Neutrophil (primary cell): ENCODE measurements at regions not wholly inside any gene's neighbourhood (a gene's known extent, or its start where the extent isn't known, plus 50 kb on each side); places are given as distances from the start of the nearest gene placed in this dataset.

Source experiments
- H3K27ac ChIP-seq: fragments of 200-600 bp; sonication (generic); 2 replicates; pipeline ENCODE4 v1.5.1; 2016; ENCODE audit warnings: mild to moderate bottlenecking, moderate library complexity
- H3K27me3 ChIP-seq: fragments of 200-600 bp; sonication (generic); 2 replicates; pipeline ENCODE4 v1.6.0; 2016; ENCODE audit warnings: mild to moderate bottlenecking
- H3K36me3 ChIP-seq: fragments of 200-600 bp; sonication (generic); 2 replicates; pipeline ENCODE4 v1.5.1; 2017
- H3K4me1 ChIP-seq, 2 experiments: fragments of 200-600 bp in 1 of 2; sonication (generic) in 1 of 2; 1 replicate in 1 of 2; 2 replicates in 1 of 2; pipeline versions ENCODE4 v1.5.1 to v1.6.1; 2013 to 2016; ENCODE audit warnings: low read depth in 1 of 2, low read length in 1 of 2, mild to moderate bottlenecking in 1 of 2, moderate library complexity in 1 of 2; ENCODE audit not compliant: control insufficient read depth in 1 of 2, insufficient read depth in 1 of 2
- H3K4me3 ChIP-seq, 2 experiments: fragments of 200-600 bp in 1 of 2; sonication (generic) in 1 of 2; 1 replicate in 1 of 2; 2 replicates in 1 of 2; pipeline ENCODE4 v1.5.1; 2013 to 2016; ENCODE audit warnings: low read depth in 1 of 2, low read length in 1 of 2, mild to moderate bottlenecking in 1 of 2, moderate library complexity in 1 of 2
- H3K9me3 ChIP-seq: fragments of 200-600 bp; sonication (generic); 2 replicates; pipeline ENCODE4 v1.5.1; 2016
- TF ChIP-seq, protein P1 (sequence below): fragments of 200-600 bp; sonication (generic); IDR thresholded peaks from 2 replicates; pipeline ENCODE4 v1.5.1; 2016; ENCODE audit warnings: antibody characterized with exemption

DNA sequence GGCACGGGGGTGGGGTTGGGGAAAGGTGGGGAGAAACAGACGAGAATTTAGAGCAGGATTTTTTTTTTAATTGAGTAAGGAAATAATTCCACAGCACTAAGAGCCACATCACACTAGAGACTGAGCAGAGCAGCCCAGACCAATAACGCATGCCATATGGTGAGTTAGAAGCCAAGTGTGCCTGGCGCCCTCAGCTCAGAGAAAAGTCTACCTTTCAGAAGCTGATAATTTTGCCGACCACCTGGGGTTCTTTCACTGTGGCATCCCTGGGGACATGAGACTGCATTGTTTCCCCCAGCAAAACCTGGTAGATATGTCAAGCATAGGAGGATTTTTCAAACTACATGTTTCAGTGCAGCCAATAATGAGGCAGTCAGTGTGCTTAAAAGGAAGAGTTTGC is 516.8 kb downstream of the SMARCA1 start:
- no peak overlapping the region for H3K27ac ChIP-seq
- TF ChIP-seq, protein P1, sequence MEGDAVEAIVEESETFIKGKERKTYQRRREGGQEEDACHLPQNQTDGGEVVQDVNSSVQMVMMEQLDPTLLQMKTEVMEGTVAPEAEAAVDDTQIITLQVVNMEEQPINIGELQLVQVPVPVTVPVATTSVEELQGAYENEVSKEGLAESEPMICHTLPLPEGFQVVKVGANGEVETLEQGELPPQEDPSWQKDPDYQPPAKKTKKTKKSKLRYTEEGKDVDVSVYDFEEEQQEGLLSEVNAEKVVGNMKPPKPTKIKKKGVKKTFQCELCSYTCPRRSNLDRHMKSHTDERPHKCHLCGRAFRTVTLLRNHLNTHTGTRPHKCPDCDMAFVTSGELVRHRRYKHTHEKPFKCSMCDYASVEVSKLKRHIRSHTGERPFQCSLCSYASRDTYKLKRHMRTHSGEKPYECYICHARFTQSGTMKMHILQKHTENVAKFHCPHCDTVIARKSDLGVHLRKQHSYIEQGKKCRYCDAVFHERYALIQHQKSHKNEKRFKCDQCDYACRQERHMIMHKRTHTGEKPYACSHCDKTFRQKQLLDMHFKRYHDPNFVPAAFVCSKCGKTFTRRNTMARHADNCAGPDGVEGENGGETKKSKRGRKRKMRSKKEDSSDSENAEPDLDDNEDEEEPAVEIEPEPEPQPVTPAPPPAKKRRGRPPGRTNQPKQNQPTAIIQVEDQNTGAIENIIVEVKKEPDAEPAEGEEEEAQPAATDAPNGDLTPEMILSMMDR = no peak
- H3K4me3 ChIP-seq = no peak overlapping the region
- no peaks in the 10 kb centered on the region for H3K4me1 ChIP-seq
- no peaks in the 10 kb centered on the region for H3K36me3 ChIP-seq
- H3K27me3 ChIP-seq = no peaks in the 10 kb centered on the region
- H3K9me3 ChIP-seq = no peaks in the 10 kb centered on the region

DNA sequence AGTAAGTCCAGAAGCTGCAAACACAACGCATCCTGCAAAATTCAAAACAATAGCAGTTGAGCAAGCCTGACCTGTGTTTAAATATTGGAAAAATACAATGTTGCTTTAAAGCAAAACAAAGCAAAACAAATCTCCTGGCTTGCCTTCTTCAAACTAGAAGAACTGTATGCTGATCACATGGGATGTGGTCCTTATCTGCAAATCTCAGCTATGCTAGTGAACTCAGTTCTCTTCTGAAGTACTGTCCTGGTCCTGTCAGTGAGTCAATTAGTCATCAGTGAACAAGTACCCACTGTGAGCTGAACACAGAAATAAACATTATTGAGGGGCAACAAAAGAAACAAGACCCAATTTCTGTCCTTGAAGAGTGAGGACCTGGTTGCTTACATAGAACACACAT is 522.5 kb downstream of the SMARCA1 start:
- H3K4me1 ChIP-seq = no peaks in the 10 kb centered on the region
- no peak overlapping the region for H3K27ac ChIP-seq
- H3K4me3 ChIP-seq = no peak overlapping the region
- H3K36me3 ChIP-seq = no peaks in the 10 kb centered on the region
- no peaks in the 10 kb centered on the region for H3K9me3 ChIP-seq
- H3K27me3 ChIP-seq = no peaks in the 10 kb centered on the region
- TF ChIP-seq, protein P1 = no peak

DNA sequence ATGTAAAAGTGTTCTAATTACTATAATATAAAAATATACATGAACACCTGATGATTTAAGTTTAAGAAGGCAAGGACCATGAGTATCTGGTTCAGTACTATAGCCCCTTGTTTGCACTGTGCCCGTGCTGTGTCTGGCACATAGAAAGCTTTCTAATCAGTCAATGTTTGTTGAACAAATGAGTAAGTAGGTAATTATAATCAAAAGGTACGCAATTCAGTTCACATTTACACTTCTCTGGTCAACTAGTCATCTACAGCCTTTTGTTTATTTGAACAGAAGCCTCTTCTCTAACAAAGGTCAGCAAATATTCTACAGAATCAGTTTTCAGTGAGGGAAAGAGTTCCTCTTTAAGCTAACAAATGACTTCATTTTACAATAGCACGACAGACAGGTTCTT is 523.3 kb downstream of the SMARCA1 start:
- no peaks in the 10 kb centered on the region for H3K9me3 ChIP-seq
- TF ChIP-seq, protein P1 = no peak
- no peak overlapping the region for H3K27ac ChIP-seq
- H3K27me3 ChIP-seq = no peaks in the 10 kb centered on the region
- H3K4me3 ChIP-seq = no peak overlapping the region
- no peaks in the 10 kb centered on the region for H3K36me3 ChIP-seq
- no peaks in the 10 kb centered on the region for H3K4me1 ChIP-seq

DNA sequence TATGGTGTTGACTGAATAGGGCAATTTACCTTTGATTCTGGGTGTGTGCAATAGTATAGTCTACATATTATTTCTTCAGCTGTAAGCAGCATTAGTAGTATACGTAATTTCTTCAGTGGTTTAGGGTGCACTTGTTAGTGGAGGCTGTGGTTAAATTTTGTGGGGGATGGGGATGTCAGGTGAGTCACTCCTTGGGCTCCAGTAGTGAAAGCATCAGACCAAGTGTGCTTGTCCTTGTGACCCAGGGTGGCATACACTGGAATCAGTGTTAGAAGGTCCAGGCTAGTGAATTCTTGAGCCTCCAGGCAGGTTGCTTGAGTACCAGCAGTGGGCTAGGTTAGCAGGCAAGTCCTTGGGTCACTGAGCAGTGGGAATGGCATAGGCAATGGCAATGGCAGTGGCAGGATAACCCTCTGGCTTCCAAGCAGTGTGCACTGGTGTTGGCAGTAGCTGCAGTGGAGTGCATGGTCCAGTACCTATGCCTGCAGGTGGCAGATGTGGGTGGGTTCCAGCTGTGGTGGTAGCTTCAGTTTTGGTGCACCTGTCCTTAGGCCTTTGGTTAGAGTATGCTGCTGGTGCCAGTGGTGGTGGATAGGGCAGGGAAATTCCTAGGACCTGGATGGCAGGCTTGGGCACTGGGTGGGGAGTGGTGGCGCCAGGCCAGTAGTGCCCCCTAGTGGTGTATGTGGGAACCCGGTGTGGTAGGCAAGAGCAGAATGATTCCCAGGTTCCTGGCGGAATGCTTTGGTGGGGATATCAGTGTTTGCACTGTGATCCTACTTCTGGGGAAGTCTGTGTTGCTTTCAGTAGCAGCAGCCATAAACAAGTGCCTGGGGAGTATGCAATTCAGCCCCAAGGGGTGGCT is 531.0 kb downstream of the SMARCA1 start:
- no peak overlapping the region for H3K27ac ChIP-seq
- H3K27me3 ChIP-seq = no peaks in the 10 kb centered on the region
- TF ChIP-seq, protein P1 = no peak
- no peaks in the 10 kb centered on the region for H3K36me3 ChIP-seq
- H3K9me3 ChIP-seq = no peaks in the 10 kb centered on the region
- H3K4me3 ChIP-seq = no peak overlapping the region
- H3K4me1 ChIP-seq = no peaks in the 10 kb centered on the region

DNA sequence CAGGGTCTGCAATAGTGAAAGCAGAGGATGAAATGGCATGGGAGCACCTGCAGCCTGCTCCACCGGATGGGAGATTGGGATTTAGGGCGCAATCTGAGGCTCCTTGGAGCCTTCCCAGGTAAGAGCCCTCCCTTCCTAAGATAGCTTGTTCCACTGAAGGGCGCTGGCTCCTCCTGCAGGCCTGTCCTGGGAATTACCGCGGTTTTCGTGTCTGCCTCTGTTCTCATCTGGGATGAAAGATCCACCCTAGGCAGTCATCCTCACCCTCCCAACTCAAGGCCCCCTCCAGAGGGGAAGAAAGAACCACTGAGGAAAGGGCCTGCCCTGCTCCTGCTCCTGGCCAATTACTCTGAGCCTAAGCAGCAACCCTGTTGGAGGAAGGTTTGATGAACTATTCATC is 547.5 kb downstream of the SMARCA1 start:
- no peak overlapping the region for H3K4me3 ChIP-seq
- no peaks in the 10 kb centered on the region for H3K9me3 ChIP-seq
- TF ChIP-seq, protein P1 = no peak
- H3K36me3 ChIP-seq = no peaks in the 10 kb centered on the region
- H3K27me3 ChIP-seq = no peaks in the 10 kb centered on the region
- H3K4me1 ChIP-seq = no peaks in the 10 kb centered on the region
- no peak overlapping the region for H3K27ac ChIP-seq
